H9 (cell line): ENCODE measurements at regions not wholly inside any gene's neighbourhood (a gene's known extent, or its start where the extent isn't known, plus 50 kb on each side); places are given as distances from the start of the nearest gene placed in this dataset.

Experiments
- DNase-seq: peaks from one replicate; pipeline ENCODE4 v3.0.0-alpha.2; 2017
- H2AFZ ChIP-seq: one replicate; pipeline ENCODE4 v1.6.1; 2013; ENCODE audit warnings: mild to moderate bottlenecking, low read length, control low read depth, moderate library complexity
- H2AK5ac ChIP-seq: 2 replicates; pipeline ENCODE4 v1.6.1; 2013; ENCODE audit warnings: low read length, control low read depth, mixed read lengths; ENCODE audit not compliant: insufficient read length
- H2BK120ac ChIP-seq: one replicate; pipeline ENCODE4 v1.6.1; 2013; ENCODE audit warnings: low read depth, mild to moderate bottlenecking, low read length, control low read depth, inconsistent platforms; ENCODE audit not compliant: poor library complexity, severe bottlenecking
- H2BK12ac ChIP-seq: 2 replicates; pipeline ENCODE4 v1.6.1; 2013; ENCODE audit warnings: low read length, control low read depth, mixed read lengths, low read depth; ENCODE audit not compliant: insufficient read length
- H2BK15ac ChIP-seq: 2 replicates; pipeline ENCODE4 v1.6.1; 2013; ENCODE audit warnings: low read depth, low read length, control low read depth
- H2BK20ac ChIP-seq: one replicate; pipeline ENCODE4 v1.6.1; 2013; ENCODE audit warnings: low read depth, mild to moderate bottlenecking, low read length, control low read depth, inconsistent platforms; ENCODE audit not compliant: poor library complexity, severe bottlenecking
- H2BK5ac ChIP-seq: 2 replicates; pipeline ENCODE4 v1.6.1; 2013; ENCODE audit warnings: low read length, control low read depth, mixed read lengths; ENCODE audit not compliant: insufficient read length
- H3K14ac ChIP-seq: 2 replicates; pipeline ENCODE4 v1.6.1; 2013; ENCODE audit warnings: low read length, control low read depth; ENCODE audit not compliant: insufficient read depth
- H3K18ac ChIP-seq: 2 replicates; pipeline ENCODE4 v1.6.1; 2013; ENCODE audit warnings: low read depth, mild to moderate bottlenecking, mixed read lengths, low read length, control low read depth; ENCODE audit not compliant: insufficient read length
- H3K23ac ChIP-seq: 2 replicates; pipeline ENCODE4 v1.6.1; 2013; ENCODE audit warnings: low read length, control low read depth, mixed read lengths, low read depth; ENCODE audit not compliant: insufficient read length
- H3K23me2 ChIP-seq: 2 replicates; pipeline ENCODE4 v1.6.1; 2013; ENCODE audit warnings: low read depth, mild to moderate bottlenecking, mixed read lengths, low read length, control low read depth; ENCODE audit not compliant: insufficient read length, poor library complexity, severe bottlenecking
- H3K27ac ChIP-seq: 2 replicates; pipeline ENCODE4 v1.5.1; 2013; ENCODE audit warnings: low read length, control low read depth, mixed read lengths, low read depth; ENCODE audit not compliant: insufficient read length
- H3K27me3 ChIP-seq: 2 replicates; pipeline ENCODE4 v1.6.1; 2013; ENCODE audit warnings: low read length, control low read depth, inconsistent platforms; ENCODE audit not compliant: insufficient read depth
- H3K4ac ChIP-seq: 2 replicates; pipeline ENCODE4 v1.6.1; 2013; ENCODE audit warnings: low read depth, mild to moderate bottlenecking, control low read depth, inconsistent platforms, low read length, moderate library complexity
- H3K4me1 ChIP-seq: 2 replicates; pipeline ENCODE4 v1.6.1; 2013; ENCODE audit warnings: low read length, control low read depth, inconsistent platforms; ENCODE audit not compliant: insufficient read depth
- H3K4me2 ChIP-seq: 2 replicates; pipeline ENCODE4 v1.6.1; 2013; ENCODE audit warnings: low read length, control low read depth, mixed read lengths; ENCODE audit not compliant: insufficient read length, insufficient read depth
- H3K56ac ChIP-seq: 2 replicates; pipeline ENCODE4 v1.6.1; 2013; ENCODE audit warnings: low read depth, mild to moderate bottlenecking, mixed read lengths, low read length, control low read depth; ENCODE audit not compliant: insufficient read length
- H3K79me1 ChIP-seq: 2 replicates; pipeline ENCODE4 v1.6.1; 2013; ENCODE audit warnings: low read depth, mild to moderate bottlenecking, moderate library complexity, low read length, control low read depth, inconsistent platforms; ENCODE audit not compliant: insufficient read depth, poor library complexity, severe bottlenecking
- H3K79me2 ChIP-seq: 2 replicates; pipeline ENCODE4 v1.6.1; 2013; ENCODE audit warnings: low read length, control low read depth, inconsistent platforms; ENCODE audit not compliant: insufficient read depth
- H3K9ac ChIP-seq: 2 replicates; pipeline ENCODE4 v1.6.1; 2013; ENCODE audit warnings: low read length, control low read depth, mixed read lengths; ENCODE audit not compliant: insufficient read length; ENCODE audit errors: extremely low read depth
- H3K9me3 ChIP-seq: one replicate; pipeline ENCODE4 v1.6.1; 2013; ENCODE audit warnings: low read depth, low read length, inconsistent platforms; ENCODE audit not compliant: control insufficient read depth
- H3T11ph ChIP-seq: one replicate; pipeline ENCODE4 v1.6.1; 2013; ENCODE audit warnings: mild to moderate bottlenecking, low read length, control low read depth, inconsistent platforms
- H4K20me1 ChIP-seq: one replicate; pipeline ENCODE4 v1.6.1; 2013; ENCODE audit not compliant: control insufficient read depth, insufficient read length, insufficient read depth
- H4K5ac ChIP-seq: 2 replicates; pipeline ENCODE4 v1.6.1; 2013; ENCODE audit warnings: low read depth, mild to moderate bottlenecking, mixed read lengths, low read length, control low read depth; ENCODE audit not compliant: insufficient read length
- H4K8ac ChIP-seq: replicated peaks from 2 replicates; pipeline ENCODE4 v1.6.1; 2013; ENCODE audit warnings: low read length, control low read depth, mixed read lengths, low read depth; ENCODE audit not compliant: insufficient read length
- H4K91ac ChIP-seq: 2 replicates; pipeline ENCODE4 v1.6.1; 2013; ENCODE audit warnings: low read depth, mild to moderate bottlenecking, moderate library complexity, mixed read lengths, low read length, control low read depth; ENCODE audit not compliant: insufficient read length
- H3K27ac Mint-ChIP-seq, 3 experiments: 2 replicates in 2 of 3; 3 replicates in 1 of 3; pipeline ENCODE4 v1.8.0; 2020 to 2021; ENCODE audit warnings: mixed read lengths in 3 of 3, mild to moderate bottlenecking in 1 of 3, moderate library complexity in 1 of 3
- H3K27me3 Mint-ChIP-seq: 2 replicates; pipeline ENCODE4 v1.8.0; 2021; ENCODE audit warnings: low read depth, mild to moderate bottlenecking, moderate library complexity, mixed read lengths
- H3K36me3 Mint-ChIP-seq, 3 experiments: 2 replicates in 2 of 3; 3 replicates in 1 of 3; pipeline ENCODE4 v1.8.0; 2020 to 2021; ENCODE audit warnings: low read depth in 3 of 3, mixed read lengths in 3 of 3; ENCODE audit not compliant: insufficient read depth in 1 of 3
- H3K4me1 Mint-ChIP-seq, 2 experiments: 2 replicates each; pipeline ENCODE4 v1.8.0; 2020; ENCODE audit warnings: mixed read lengths in 2 of 2
- H3K4me3 Mint-ChIP-seq, 2 experiments: 2 replicates in 1 of 2; 3 replicates in 1 of 2; pipeline ENCODE4 v1.8.0; 2020 to 2021; ENCODE audit warnings: mild to moderate bottlenecking in 2 of 2, mixed read lengths in 2 of 2, moderate library complexity in 1 of 2
- H3K9me3 Mint-ChIP-seq, 2 experiments: 2 replicates in 1 of 2; 3 replicates in 1 of 2; pipeline ENCODE4 v1.8.0; 2020; ENCODE audit warnings: mild to moderate bottlenecking in 2 of 2, mixed read lengths in 2 of 2, moderate library complexity in 1 of 2
- CTCF ChIP-seq: fragments of 200-600 bp; sonication (generic); conservative IDR thresholded peaks from 3 replicates; pipeline ENCODE4 v1.8.0; 2021; ENCODE audit warnings: antibody characterized with exemption, mild to moderate bottlenecking
- WGBS: extraction: QIAGEN DNeasy Blood & Tissue Kit; methylation state at CpG from one replicate; pipeline ENCODE4 v1.1.7; 2013; ENCODE audit warnings: missing lambda C conversion rate, low lambda C conversion rate, mixed read lengths; ENCODE audit not compliant: insufficient read length; ENCODE audit errors: extremely low coverage; 5-methylcytosine and 5-hydroxymethylcytosine counted together

DNA sequence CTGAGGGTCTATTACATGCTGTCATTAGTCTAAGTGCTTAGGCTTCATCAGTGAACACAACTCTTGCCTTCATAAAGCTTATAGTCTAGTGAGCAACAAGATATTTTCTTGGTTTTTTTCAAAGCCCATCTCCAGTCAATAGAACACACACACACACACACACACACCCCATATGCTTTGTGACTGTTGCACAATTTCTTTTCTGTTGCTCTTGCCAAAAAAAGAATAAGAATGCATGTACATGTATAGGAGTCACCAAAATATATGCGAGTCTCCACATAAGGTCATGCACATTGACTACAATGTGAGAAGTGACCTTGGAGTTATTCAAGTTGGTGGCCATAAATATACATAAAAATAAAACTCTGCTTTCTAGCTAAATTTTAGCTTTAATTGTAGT lies 351.5 kb upstream of the TLE4 start:
- no peaks in the 10 kb centered on the region for H3K79me1 ChIP-seq
- no peaks in the 10 kb centered on the region for H3K4me1 ChIP-seq
- H2BK20ac ChIP-seq = no peak overlapping the region
- no peak overlapping the region for H2BK12ac ChIP-seq
- H3K23ac ChIP-seq = no peak overlapping the region
- H2AFZ ChIP-seq = no peak overlapping the region
- TF ChIP-seq CTCF = no peak
- H3K79me2 ChIP-seq = no peaks in the 10 kb centered on the region
- H4K91ac ChIP-seq = no peak overlapping the region
- H3T11ph ChIP-seq = no peak overlapping the region
- no peak overlapping the region for H2BK120ac ChIP-seq
- no peak overlapping the region for H2BK5ac ChIP-seq
- no peak for DNase-seq
- no peak overlapping the region for H3K56ac ChIP-seq
- no peak overlapping the region for H2AK5ac ChIP-seq
- Mint-ChIP-seq H3K27ac (no peak overlapping the region), H3K27me3 (no peaks in the 10 kb centered on the region), H3K36me3 (no peaks in the 10 kb centered on the region; a peak in 1 of 7 replicates), H3K9me3 (peaks cover 3 to 6% of the 10 kb centered on the region in 2 experiments; a peak in 4 of 5 replicates), H3K4me3 (no peak overlapping the region), H3K4me1 (no peaks in the 10 kb centered on the region)
- no peaks in the 10 kb centered on the region for H3K9me3 ChIP-seq
- no peaks in the 10 kb centered on the region for H3K23me2 ChIP-seq
- no peak overlapping the region for H4K5ac ChIP-seq
- H3K27me3 ChIP-seq = no peaks in the 10 kb centered on the region
- no peak overlapping the region for H3K14ac ChIP-seq
- H4K8ac ChIP-seq = no peak overlapping the region
- no peak overlapping the region for H3K9ac ChIP-seq
- no peak overlapping the region for H3K4me2 ChIP-seq
- H3K18ac ChIP-seq = no peak overlapping the region
- no CpG with 5 or more reads among the region's 1 CpG for WGBS
- no peaks in the 10 kb centered on the region for H4K20me1 ChIP-seq
- no peak overlapping the region for H3K4ac ChIP-seq
- H2BK15ac ChIP-seq = no peak overlapping the region
- H3K27ac ChIP-seq = no peak overlapping the region
